ENCODE measurements at regions not wholly inside any gene's neighbourhood (a gene's known extent, or its start where the extent isn't known, plus 50 kb on each side); places are given as distances from the start of the nearest gene placed in this dataset.

- H3K4me3 ChIP-seq (ENCODE audit: low read depth, low read length), result no peak overlapping the region
- no peak for TF ChIP-seq CTCF (IDR thresholded peaks at IDR 0.05; ENCODE audit: borderline replicate concordance, insufficient read depth, low read depth, low read length)
Observed at GRCh38 chr4:56220261-56220660, 167.0 kb downstream of the AASDH start.

GRCh38 chr4:56219447-56219846, 167.8 kb downstream of the AASDH start:
- TF ChIP-seq CTCF (IDR thresholded peaks at IDR 0.05; ENCODE audit: borderline replicate concordance, insufficient read depth, low read depth, low read length), result no peak
- no peak overlapping the region for H3K4me3 ChIP-seq (ENCODE audit: low read depth, low read length)

- TF ChIP-seq CTCF (IDR thresholded peaks at IDR 0.05; ENCODE audit: borderline replicate concordance, insufficient read depth, low read depth, low read length), result no peak
- H3K4me3 ChIP-seq (ENCODE audit: low read depth, low read length), result no peak overlapping the region
Observed at GRCh38 chr4:56218230-56218895, 168.9 kb downstream of the AASDH start.

GRCh38 chr4:56217343-56217890, 169.9 kb downstream of the AASDH start:
- no peak overlapping the region for H3K4me3 ChIP-seq (ENCODE audit: low read depth, low read length)
- TF ChIP-seq CTCF (IDR thresholded peaks at IDR 0.05; ENCODE audit: borderline replicate concordance, insufficient read depth, low read depth, low read length), result no peak

- no peak overlapping the region for H3K4me3 ChIP-seq (ENCODE audit: low read depth, low read length)
- TF ChIP-seq CTCF (IDR thresholded peaks at IDR 0.05; ENCODE audit: borderline replicate concordance, insufficient read depth, low read depth, low read length), result no peak
Observed at GRCh38 chr4:56215901-56216300, 171.4 kb downstream of the AASDH start.

- no peak overlapping the region for H3K4me3 ChIP-seq (ENCODE audit: low read depth, low read length)
- TF ChIP-seq CTCF (IDR thresholded peaks at IDR 0.05; ENCODE audit: borderline replicate concordance, insufficient read depth, low read depth, low read length), result no peak
Observed at GRCh38 chr4:56215141-56215783, 172.0 kb downstream of the AASDH start.

- H3K4me3 ChIP-seq (ENCODE audit: low read depth, low read length), result no peak overlapping the region
- no peak for TF ChIP-seq CTCF (IDR thresholded peaks at IDR 0.05; ENCODE audit: borderline replicate concordance, insufficient read depth, low read depth, low read length)
Observed at GRCh38 chr4:56213543-56213942, 173.7 kb downstream of the AASDH start.

Measured in GM12875 (cell line).